GM12878 (cell line): ENCODE measurements at regions not wholly inside any gene's neighbourhood (a gene's known extent, or its start where the extent isn't known, plus 50 kb on each side); places are given as distances from the start of the nearest gene placed in this dataset.

Experiments
- ATAC-seq: fragments of 200-7000 bp; cut with Tn5 transposase; 3 replicates; pipeline ENCODE4 v1.9.1; 2020; ENCODE audit warnings: mild to moderate bottlenecking, moderate library complexity
- BruUV-seq: library from RNA; stranded (reverse); fragments of 400-500 nt; replicated peaks from 2 replicates; lab custom pipeline; 2021; lab: Mats Ljungman, UMichigan
- CTCF ChIA-PET: fragments of 300-600 bp; sonication (Branson Sonifier 250); formaldehyde crosslinking; extraction: SDS; loops from one replicate; lab custom pipeline; 2021; ENCODE audit warnings: inconsistent platforms; lab: Yijun Ruan, JAX
- POLR2A ChIA-PET: fragments of 350-600 bp; formaldehyde crosslinking; extraction: SDS; loops from one replicate; lab custom pipeline; 2021; ENCODE audit warnings: inconsistent platforms; lab: Charles Lee
- RAD21 ChIA-PET: fragments of 300-600 bp; sonication (Branson Sonifier 250); formaldehyde crosslinking; loops from one replicate; lab custom pipeline; 2023; ENCODE audit warnings: antibody characterized with exemption; ENCODE audit not compliant: unreplicated experiment; lab: Charles Lee
- SMC1A ChIA-PET: fragments of 300-600 bp; sonication (Branson Sonifier 250); formaldehyde crosslinking; loops from one replicate; lab custom pipeline; 2023; ENCODE audit not compliant: unreplicated experiment, uncharacterized antibody; lab: Charles Lee
- DNase-seq: peaks from one replicate; pipeline ENCODE4 v3.0.0-alpha.2; 2011; ENCODE audit warnings: low read depth, low spot score
- FAIRE-seq: peaks from 3 replicates; lab custom pipeline; 2011; peaks lifted over from hg19 to GRCh38; lab: Jason Lieb, UNC
- H2AFZ ChIP-seq: 2 replicates; pipeline ENCODE4 v1.6.0; 2011; ENCODE audit warnings: low read depth, low read length, control low read depth; ENCODE audit not compliant: control insufficient read depth
- H3K27ac ChIP-seq: 2 replicates; pipeline ENCODE4 v1.5.1; 2011; ENCODE audit warnings: control low read depth; ENCODE audit not compliant: control insufficient read depth, insufficient read depth
- H3K27me3 ChIP-seq, 2 experiments: replicated peaks in 1 of 2; 2 replicates each; pipeline versions ENCODE4 v1.6.0 to v1.6.1; 2011; ENCODE audit warnings: low read length in 1 of 2; ENCODE audit not compliant: control insufficient read depth in 2 of 2, insufficient read depth in 2 of 2
- H3K36me3 ChIP-seq, 2 experiments: 2 replicates each; pipeline ENCODE4 v1.5.1; 2011; ENCODE audit warnings: low read length in 1 of 2; ENCODE audit not compliant: control insufficient read depth in 2 of 2, insufficient read depth in 2 of 2
- H3K4me1 ChIP-seq: 2 replicates; pipeline ENCODE4 v1.6.1; 2011; ENCODE audit warnings: mild to moderate bottlenecking, low read length, moderate library complexity, mixed read lengths; ENCODE audit not compliant: control insufficient read depth, insufficient read depth
- H3K4me2 ChIP-seq: 2 replicates; pipeline ENCODE4 v1.6.0; 2011; ENCODE audit warnings: control low read depth; ENCODE audit not compliant: control insufficient read depth, insufficient read depth
- H3K4me3 ChIP-seq: fragments of 200-600 bp; sonication (generic); 2 replicates; pipeline ENCODE4 v1.5.1; 2016
- H3K79me2 ChIP-seq: 2 replicates; pipeline ENCODE4 v1.6.0; 2011; ENCODE audit warnings: low read length; ENCODE audit not compliant: control insufficient read depth, insufficient read depth
- H3K9ac ChIP-seq: 2 replicates; pipeline ENCODE4 v1.8.0; 2011; ENCODE audit warnings: low read length, control low read depth, mixed read lengths; ENCODE audit not compliant: control insufficient read depth, insufficient read depth
- H3K9me3 ChIP-seq: replicated peaks from 3 replicates; pipeline ENCODE4 v1.5.1; 2011; ENCODE audit warnings: mild to moderate bottlenecking, low read length; ENCODE audit not compliant: control insufficient read depth, insufficient read depth
- H4K20me1 ChIP-seq: 2 replicates; pipeline ENCODE4 v1.6.0; 2011; ENCODE audit not compliant: control insufficient read depth, insufficient read depth
- BCLAF1 ChIP-seq: fragments of 450-650 bp; IDR thresholded peaks from 2 replicates; pipeline ENCODE4 v1.6.1; 2017; ENCODE audit warnings: antibody characterized with exemption, mild to moderate bottlenecking, moderate library complexity
- CEBPB ChIP-seq, 2 experiments: fragments of 150-350 bp in 1 of 2; IDR thresholded peaks; 2 replicates each; pipeline ENCODE4 v1.6.1; 2012 to 2014; ENCODE audit warnings: low read depth in 2 of 2, low read length in 2 of 2, borderline replicate concordance in 1 of 2, inconsistent platforms in 1 of 2
- CREB1 ChIP-seq: IDR thresholded peaks from 2 replicates; pipeline ENCODE4 v1.6.1; 2012; ENCODE audit warnings: low read depth, mild to moderate bottlenecking, inconsistent platforms
- CREM ChIP-seq: IDR thresholded peaks from 2 replicates; pipeline ENCODE4 v1.6.1; 2014; ENCODE audit warnings: antibody characterized with exemption, low read depth
- CTCF ChIP-seq, 3 experiments: IDR thresholded peaks in 2 of 3; conservative IDR thresholded peaks in 1 of 3; 2 replicates each; pipeline ENCODE4 v1.5.1; 2011; ENCODE audit warnings: low read depth in 3 of 3, low read length in 3 of 3, mild to moderate bottlenecking in 3 of 3, control low read depth in 2 of 3, moderate library complexity in 2 of 3, inconsistent platforms in 1 of 3, mixed read lengths in 1 of 3; ENCODE audit not compliant: control insufficient read depth in 2 of 3, insufficient read depth in 1 of 3; ENCODE audit errors: extremely low read depth in 1 of 3
- DPF2 ChIP-seq: fragments of 450-650 bp; IDR thresholded peaks from 2 replicates; pipeline ENCODE4 v1.6.1; 2017; ENCODE audit warnings: mild to moderate bottlenecking
- EED ChIP-seq: sonication (generic); IDR thresholded peaks from 2 replicates; pipeline ENCODE4 v1.6.1; 2016; ENCODE audit warnings: antibody characterized with exemption, low read depth
- FOS ChIP-seq: IDR thresholded peaks from 3 replicates; pipeline ENCODE4 v1.6.1; 2011; ENCODE audit warnings: borderline replicate concordance; ENCODE audit not compliant: insufficient read length; ENCODE audit errors: extremely low read depth
- HDAC6 ChIP-seq: fragments of 200-600 bp; sonication (generic); IDR thresholded peaks from one replicate; pipeline ENCODE4 v1.8.0; 2017; ENCODE audit warnings: antibody characterized with exemption; ENCODE audit not compliant: unreplicated experiment
- IRF4 ChIP-seq: IDR thresholded peaks from 2 replicates; pipeline ENCODE4 v1.6.1; 2011; ENCODE audit warnings: low read depth, low read length
- LARP7 ChIP-seq: fragments of 450-650 bp; IDR thresholded peaks from 2 replicates; pipeline ENCODE4 v1.6.1; 2017; ENCODE audit warnings: mild to moderate bottlenecking
- PAX8 ChIP-seq: fragments of 450-650 bp; IDR thresholded peaks from 2 replicates; pipeline ENCODE4 v1.6.1; 2017; ENCODE audit warnings: mild to moderate bottlenecking, moderate library complexity
- PBX3 ChIP-seq: IDR thresholded peaks from 2 replicates; pipeline ENCODE4 v1.6.1; 2011; ENCODE audit warnings: mild to moderate bottlenecking, low read depth, low read length, moderate library complexity; ENCODE audit not compliant: insufficient replicate concordance
- RAD51 ChIP-seq: fragments of 450-650 bp; IDR thresholded peaks from 2 replicates; pipeline ENCODE4 v1.6.1; 2016; ENCODE audit warnings: moderate library complexity, mild to moderate bottlenecking, inconsistent platforms
- SMARCA5 ChIP-seq: fragments of 450-650 bp; IDR thresholded peaks from 2 replicates; pipeline ENCODE4 v1.6.1; 2017; ENCODE audit warnings: mild to moderate bottlenecking
- TBL1XR1 ChIP-seq: IDR thresholded peaks from 2 replicates; pipeline ENCODE4 v1.6.1; 2012; ENCODE audit warnings: low read depth, low read length, improper control_type of control experiment
- TCF3 ChIP-seq: IDR thresholded peaks from 2 replicates; pipeline ENCODE4 v1.6.1; 2012; ENCODE audit warnings: low read depth, mild to moderate bottlenecking, low read length, borderline replicate concordance; ENCODE audit not compliant: insufficient read depth
- WRNIP1 ChIP-seq: IDR thresholded peaks from 2 replicates; pipeline ENCODE4 v1.6.1; 2011; ENCODE audit warnings: low read depth, low read length, improper control_type of control experiment, borderline replicate concordance
- WGBS: methylation state at CpG from one replicate; pipeline ENCODE4 v1.1.6; 2016; ENCODE audit warnings: low lambda C conversion rate; ENCODE audit not compliant: insufficient replicate concordance, insufficient coverage; ENCODE audit errors: missing lambda C conversion rate; 5-methylcytosine and 5-hydroxymethylcytosine counted together
- in situ Hi-C: fragments of 300-500 bp; cut with MboI; formaldehyde crosslinking; loops from 9 replicates; pipeline ENCODE4 v1.14.3; 2018; ENCODE audit warnings: mixed read lengths
- intact Hi-C: fragments of 100-400 bp; cut with micrococcal nuclease; formaldehyde crosslinking; loops from one replicate; pipeline ENCODE4 v1.14.2; 2022; ENCODE audit not compliant: unreplicated experiment

- Histone ChIP-seq H3K27me3 (no peaks in the 10 kb centered on the region), H3K4me3 (no peak overlapping the region), H4K20me1 (no peaks in the 10 kb centered on the region), H3K9me3 (no peaks in the 10 kb centered on the region), H3K36me3 (no peaks in the 10 kb centered on the region), H3K9ac (no peak overlapping the region), H3K4me1 (no peaks in the 10 kb centered on the region), H3K27ac (no peak overlapping the region), H3K4me2 (no peak overlapping the region), H3K79me2 (no peaks in the 10 kb centered on the region), H2AFZ (no peak overlapping the region)
- TF ChIP-seq FOS = no peak
- TF ChIP-seq HDAC6 = no peak
- TF ChIP-seq LARP7 = no peak
- TF ChIP-seq WRNIP1 = no peak
- TF ChIP-seq CEBPB (IDR thresholded peaks at IDR 0.05; ENCODE audit: borderline replicate concordance in 1 of 2, low read depth in 2 of 2, low read length in 2 of 2) = no peak
- TF ChIP-seq CTCF (IDR thresholded peaks at IDR 0.05 in 2 of 3, conservative IDR thresholded peaks at IDR 0.05 in 1 of 3; ENCODE audit: control insufficient read depth in 2 of 3, extremely low read depth in 1 of 3, insufficient read depth in 1 of 3, low read depth in 3 of 3, low read length in 3 of 3) = no peak
- TF ChIP-seq IRF4 = no peak
- TF ChIP-seq TBL1XR1 = no peak
- TF ChIP-seq TCF3 = no peak
- no peak for TF ChIP-seq CREB1
- TF ChIP-seq CREM = no peak
- no peak for TF ChIP-seq PAX8
- TF ChIP-seq EED = no peak
- no peak for TF ChIP-seq PBX3
- no peak for TF ChIP-seq RAD51
- no peak for TF ChIP-seq DPF2
- TF ChIP-seq SMARCA5 = no peak
- no peak for TF ChIP-seq BCLAF1
- ChIA-PET POLR2A (no interaction called here), CTCF (no interaction called here), RAD21 (no interaction called here), SMC1A (no interaction called here)
- intact Hi-C loops = no loop called here
- ATAC-seq (no peak), FAIRE-seq (no peak), DNase-seq (no peak)
- 2% methylated on average over 3 of the region's 3 CpGs for WGBS
- no TSS peak for BruUV-seq
- in situ Hi-C loops = no loop called here
These were observed 549.1 kb upstream of the MIR17HG start for GRCh38 chr13:90798381-90798780.
